HepG2 (cell line): ENCODE measurements at regions not wholly inside any gene's neighbourhood (a gene's known extent, or its start where the extent isn't known, plus 50 kb on each side); places are given as distances from the start of the nearest gene placed in this dataset.

Experiments used
- EP300 ChIP-seq, 3 experiments: sonication (generic) in 1 of 3; formaldehyde crosslinking in 1 of 3; IDR thresholded peaks; 2 replicates each; pipeline versions ENCODE4 v1.5.1 to v1.6.1; 2011 to 2020; ENCODE audit warnings: low read depth in 2 of 3, low read length in 2 of 3, borderline replicate concordance in 1 of 3, improper control_type of control experiment in 1 of 3, mild to moderate bottlenecking in 1 of 3, missing genetic modification reagents in 1 of 3, moderate library complexity in 1 of 3
- HOXA3 ChIP-seq: sonication (generic); formaldehyde crosslinking; IDR thresholded peaks from 2 replicates; pipeline ENCODE4 v1.5.0; 2020; ENCODE audit warnings: missing genetic modification reagents
- ZSCAN12 ChIP-seq: sonication (generic); formaldehyde crosslinking; IDR thresholded peaks from 2 replicates; pipeline ENCODE4 v1.9.0; 2021; ENCODE audit warnings: mild to moderate bottlenecking, missing genetic modification reagents

- TF ChIP-seq HOXA3 (CRISPR knock-in tag): no peak
- TF ChIP-seq EP300 (IDR thresholded peaks at IDR 0.05; ENCODE audit: low read depth in 2 of 2, low read length in 2 of 2): no peak
- TF ChIP-seq EP300 (CRISPR knock-in tag; IDR thresholded peaks at IDR 0.05; ENCODE audit: borderline replicate concordance): no peak
- no peak for TF ChIP-seq ZSCAN12 (CRISPR knock-in tag)
Measured at GRCh38 chr10:4054656-4055435, 269.8 kb upstream of the KLF6 start.
